Parathyroid adenoma (tissue), 2 donors: ENCODE measurements at regions not wholly inside any gene's neighbourhood (a gene's known extent, or its start where the extent isn't known, plus 50 kb on each side); places are given as distances from the start of the nearest gene placed in this dataset.

Experiments
- H2AFZ ChIP-seq: fragments of 300-600 bp; sonication (generic); one replicate; pipeline ENCODE4 v1.7.0; 2017; ENCODE audit warnings: antibody characterized with exemption, mild to moderate bottlenecking
- H3K27ac ChIP-seq: fragments of 300-600 bp; sonication (generic); one replicate; pipeline ENCODE4 v1.7.0; 2017
- H3K27me3 ChIP-seq: fragments of 300-600 bp; sonication (generic); one replicate; pipeline ENCODE4 v1.7.0; 2017; ENCODE audit warnings: low read length; ENCODE audit not compliant: control insufficient read depth, insufficient read depth
- H3K36me3 ChIP-seq: fragments of 300-600 bp; sonication (generic); one replicate; pipeline ENCODE4 v1.7.0; 2017; ENCODE audit warnings: low read length; ENCODE audit not compliant: control insufficient read depth, insufficient read depth
- H3K4me1 ChIP-seq: fragments of 300-600 bp; sonication (generic); one replicate; pipeline ENCODE4 v1.7.0; 2017; ENCODE audit warnings: control low read depth
- H3K4me2 ChIP-seq: fragments of 300-600 bp; sonication (generic); one replicate; pipeline ENCODE4 v1.7.0; 2017; ENCODE audit warnings: low read length
- H3K4me3 ChIP-seq: fragments of 300-600 bp; sonication (generic); one replicate; pipeline ENCODE4 v1.7.0; 2017; ENCODE audit warnings: low read depth, low read length
- H3K79me2 ChIP-seq: fragments of 300-600 bp; sonication (generic); one replicate; pipeline ENCODE4 v1.7.0; 2017; ENCODE audit warnings: control low read depth
- H3K9ac ChIP-seq: fragments of 300-600 bp; sonication (generic); one replicate; pipeline ENCODE4 v1.7.0; 2017; ENCODE audit warnings: mild to moderate bottlenecking
- H3K9me3 ChIP-seq: fragments of 300-600 bp; sonication (generic); one replicate; pipeline ENCODE4 v1.7.0; 2017; ENCODE audit warnings: low read length; ENCODE audit not compliant: control insufficient read depth
- TF ChIP-seq, protein P1 (sequence below): fragments of 300-600 bp; sonication (generic); IDR thresholded peaks from one replicate; pipeline ENCODE4 v1.7.0; 2017; ENCODE audit warnings: antibody characterized with exemption, mild to moderate bottlenecking
- donor health status: primary hyperparathyroidism.

DNA sequence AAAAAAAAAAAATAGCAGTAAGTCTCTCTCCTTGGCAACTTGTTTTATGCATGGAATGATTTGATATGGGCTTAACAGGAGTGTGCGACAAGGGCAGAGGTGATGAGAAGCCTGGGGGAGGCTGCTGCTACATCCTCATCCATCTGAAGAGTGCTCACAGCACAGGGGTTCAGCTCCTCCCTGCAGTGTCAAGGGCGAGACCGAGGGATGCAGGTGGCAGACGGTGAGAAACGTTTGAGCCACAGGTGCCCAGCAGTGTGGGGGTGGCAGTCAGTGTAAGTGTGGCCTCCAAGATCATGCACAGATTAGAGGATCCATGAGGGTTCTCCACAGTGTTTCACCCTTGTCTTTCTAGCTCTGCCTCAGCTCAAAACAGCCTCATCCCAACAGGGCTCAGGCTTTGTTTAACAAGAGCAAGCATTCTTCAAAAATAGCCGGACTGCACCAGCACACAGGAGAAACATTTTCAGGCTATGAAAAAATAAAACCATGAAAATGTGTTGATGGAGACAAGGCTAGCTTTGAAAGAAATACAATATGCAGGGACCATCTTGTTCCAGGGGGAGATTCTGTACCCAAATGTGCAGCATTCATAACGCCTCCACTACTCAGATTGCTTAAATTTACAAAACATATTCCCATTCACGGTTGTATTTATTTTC lies 324.5 kb upstream of the MYT1L start:
- H3K9me3 ChIP-seq = no peaks in the 10 kb centered on the region
- TF ChIP-seq, protein P1, sequence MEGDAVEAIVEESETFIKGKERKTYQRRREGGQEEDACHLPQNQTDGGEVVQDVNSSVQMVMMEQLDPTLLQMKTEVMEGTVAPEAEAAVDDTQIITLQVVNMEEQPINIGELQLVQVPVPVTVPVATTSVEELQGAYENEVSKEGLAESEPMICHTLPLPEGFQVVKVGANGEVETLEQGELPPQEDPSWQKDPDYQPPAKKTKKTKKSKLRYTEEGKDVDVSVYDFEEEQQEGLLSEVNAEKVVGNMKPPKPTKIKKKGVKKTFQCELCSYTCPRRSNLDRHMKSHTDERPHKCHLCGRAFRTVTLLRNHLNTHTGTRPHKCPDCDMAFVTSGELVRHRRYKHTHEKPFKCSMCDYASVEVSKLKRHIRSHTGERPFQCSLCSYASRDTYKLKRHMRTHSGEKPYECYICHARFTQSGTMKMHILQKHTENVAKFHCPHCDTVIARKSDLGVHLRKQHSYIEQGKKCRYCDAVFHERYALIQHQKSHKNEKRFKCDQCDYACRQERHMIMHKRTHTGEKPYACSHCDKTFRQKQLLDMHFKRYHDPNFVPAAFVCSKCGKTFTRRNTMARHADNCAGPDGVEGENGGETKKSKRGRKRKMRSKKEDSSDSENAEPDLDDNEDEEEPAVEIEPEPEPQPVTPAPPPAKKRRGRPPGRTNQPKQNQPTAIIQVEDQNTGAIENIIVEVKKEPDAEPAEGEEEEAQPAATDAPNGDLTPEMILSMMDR = no peak
- no peak overlapping the region for H3K4me2 ChIP-seq
- peaks cover 3% of the 10 kb centered on the region for H3K4me1 ChIP-seq
- no peak overlapping the region for H3K4me3 ChIP-seq
- no peaks in the 10 kb centered on the region for H3K27me3 ChIP-seq
- no peaks in the 10 kb centered on the region for H3K79me2 ChIP-seq
- H2AFZ ChIP-seq = peak overlapping the region; percentile 72
- H3K36me3 ChIP-seq = no peaks in the 10 kb centered on the region
- H3K9ac ChIP-seq = no peak overlapping the region
- H3K27ac ChIP-seq = no peak overlapping the region

DNA sequence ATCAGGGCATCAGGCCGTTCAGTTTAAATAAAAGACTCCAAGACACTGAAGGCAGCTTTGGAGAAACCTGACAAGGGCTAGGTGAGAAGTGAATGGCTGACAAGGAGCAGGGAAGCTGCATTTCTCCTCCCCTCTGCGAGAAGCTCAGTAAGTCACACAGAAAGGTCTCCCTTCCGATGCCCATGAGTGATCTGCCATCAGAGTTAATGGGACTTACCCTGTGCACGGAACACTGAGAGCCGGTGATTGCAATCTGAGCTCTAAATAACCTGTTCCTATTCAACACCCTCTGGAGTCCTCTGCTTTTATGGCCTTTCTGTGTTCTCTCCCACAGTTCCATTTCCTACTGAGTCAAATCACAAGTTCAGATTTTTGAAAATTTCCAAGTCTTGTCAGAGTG lies 322.2 kb upstream of the MYT1L start:
- TF ChIP-seq, protein P1 = no peak
- Histone ChIP-seq H3K36me3 (no peaks in the 10 kb centered on the region), H3K27me3 (no peaks in the 10 kb centered on the region), H3K9me3 (no peaks in the 10 kb centered on the region), H3K4me1 (peaks cover 3% of the 10 kb centered on the region), H2AFZ (peak overlapping the region; percentile 7), H3K9ac (no peak overlapping the region), H3K4me2 (no peak overlapping the region), H3K79me2 (no peaks in the 10 kb centered on the region), H3K27ac (no peak overlapping the region), H3K4me3 (no peak overlapping the region)

DNA sequence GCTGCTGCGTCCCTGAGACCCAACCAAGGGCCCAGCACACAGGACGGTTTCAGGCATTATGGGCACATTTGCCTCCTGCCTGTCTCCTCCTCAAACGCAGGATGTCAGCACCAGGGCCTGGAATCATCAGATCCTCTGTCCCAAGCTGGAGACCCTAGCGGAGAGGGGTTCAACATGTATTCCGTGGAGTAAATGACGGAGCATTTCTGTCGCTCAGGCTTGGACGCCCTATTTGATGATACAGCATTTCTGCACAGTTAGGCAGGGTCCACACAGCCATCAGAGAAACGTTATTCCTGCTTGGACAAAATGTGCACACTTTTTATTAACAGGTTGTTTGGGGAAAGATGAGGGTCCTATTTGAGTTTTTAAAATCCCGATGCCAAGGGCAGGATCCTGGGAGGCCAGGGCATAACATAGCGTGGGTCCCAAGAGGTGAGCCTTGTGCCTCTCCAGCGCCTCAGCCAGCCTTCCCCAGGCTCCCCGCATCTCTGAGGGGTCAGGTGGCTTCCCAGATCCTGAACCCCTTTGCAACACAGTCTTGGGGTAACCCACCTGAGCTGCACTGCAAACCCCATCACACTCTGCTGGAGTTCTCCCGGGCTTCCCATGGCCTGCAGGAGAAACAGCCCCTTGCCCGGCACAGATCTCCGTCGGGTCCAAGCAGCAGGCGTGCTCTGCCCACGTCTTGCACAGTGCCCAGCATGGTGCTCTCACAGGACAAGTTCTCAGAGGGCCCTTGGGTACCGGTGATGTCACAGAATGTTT lies 319.7 kb upstream of the MYT1L start:
- H3K4me3 ChIP-seq = no peak overlapping the region
- no peak overlapping the region for H3K4me2 ChIP-seq
- TF ChIP-seq, protein P1 = no peak
- no peaks in the 10 kb centered on the region for H3K4me1 ChIP-seq
- no peak overlapping the region for H3K27ac ChIP-seq
- no peaks in the 10 kb centered on the region for H3K79me2 ChIP-seq
- no peaks in the 10 kb centered on the region for H3K27me3 ChIP-seq
- H3K9me3 ChIP-seq = no peaks in the 10 kb centered on the region
- no peak overlapping the region for H3K9ac ChIP-seq
- no peaks in the 10 kb centered on the region for H3K36me3 ChIP-seq
- H2AFZ ChIP-seq = no peak overlapping the region

DNA sequence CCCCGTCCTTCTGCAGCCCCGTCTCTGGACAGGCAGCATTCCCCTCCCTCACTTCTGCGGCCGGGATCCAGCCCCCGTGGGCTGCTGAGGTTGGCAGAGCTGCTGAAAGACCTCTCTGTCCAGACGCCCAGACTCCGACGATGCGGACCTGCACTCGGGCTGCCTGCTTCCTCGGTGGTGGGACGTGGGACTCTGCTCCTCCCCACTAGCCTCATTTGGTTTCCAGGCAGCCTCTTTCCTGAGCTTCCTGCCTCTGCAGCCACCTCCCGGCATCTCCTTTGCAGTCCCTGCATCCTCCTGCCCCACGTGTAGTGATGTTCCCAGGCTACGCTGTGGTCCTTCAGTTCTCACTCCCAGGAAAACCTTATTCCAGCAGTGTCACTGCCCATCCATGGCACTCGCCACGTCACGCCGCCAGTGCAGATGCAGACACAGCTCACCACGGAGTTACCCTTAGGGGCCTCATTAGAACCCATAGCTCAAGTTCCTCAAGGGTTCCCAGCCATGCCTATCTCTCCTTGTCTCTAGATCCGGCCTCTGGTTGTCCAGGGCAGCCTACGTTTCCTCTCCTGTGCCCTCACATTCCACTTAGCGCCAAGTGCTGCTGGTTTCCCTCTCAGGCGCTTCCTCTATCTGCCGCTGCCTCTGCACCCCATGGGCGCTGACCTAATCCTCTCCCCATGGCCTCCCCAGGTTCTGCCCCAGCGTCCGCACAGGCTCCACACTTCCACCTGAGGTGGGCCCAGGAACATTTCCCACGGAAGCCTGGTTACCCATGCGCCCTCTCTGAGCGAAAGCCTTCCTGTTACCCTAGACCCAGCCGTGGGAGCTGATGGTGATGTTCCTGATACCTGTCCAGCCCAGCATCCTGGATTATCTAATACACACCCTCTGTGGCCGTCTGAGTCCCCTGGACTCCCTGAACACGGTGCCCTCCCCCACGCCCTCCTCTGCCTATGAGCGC lies 318.3 kb upstream of the MYT1L start:
- H3K9ac ChIP-seq = no peak overlapping the region
- no peaks in the 10 kb centered on the region for H3K36me3 ChIP-seq
- no peak overlapping the region for H3K4me2 ChIP-seq
- no peak overlapping the region for H3K4me3 ChIP-seq
- H3K27ac ChIP-seq = no peak overlapping the region
- TF ChIP-seq, protein P1 = no peak
- H3K9me3 ChIP-seq = no peaks in the 10 kb centered on the region
- no peaks in the 10 kb centered on the region for H3K27me3 ChIP-seq
- H2AFZ ChIP-seq = no peak overlapping the region
- no peaks in the 10 kb centered on the region for H3K4me1 ChIP-seq
- H3K79me2 ChIP-seq = no peaks in the 10 kb centered on the region
